Central memory CD8-positive, alpha-beta T cell (primary cell): ENCODE measurements at regions not wholly inside any gene's neighbourhood (a gene's known extent, or its start where the extent isn't known, plus 50 kb on each side); places are given as distances from the start of the nearest gene placed in this dataset.

ENCODE experiments used
- ATAC-seq: fragments of 150-1000 bp; cut with Tn5 transposase; replicated peaks from 2 replicates; pipeline ENCODE4 v1.10.0; 2022; ENCODE audit warnings: mild to moderate bottlenecking, moderate FRiP score, moderate number of reproducible peaks; ENCODE audit not compliant: poor library complexity, severe bottlenecking; ENCODE audit errors: extremely low read depth
- DNase-seq, 2 donors: peaks; one replicate each; pipeline ENCODE4 v3.0.0; 2021; ENCODE audit warnings: low spot score in 2 of 2
- H3K27ac Mint-ChIP-seq: one replicate; pipeline ENCODE4 v1.8.0; 2022; ENCODE audit warnings: low read depth, mild to moderate bottlenecking, moderate library complexity, mixed read lengths
- H3K27me3 Mint-ChIP-seq: one replicate; pipeline ENCODE4 v1.8.0; 2022; ENCODE audit warnings: mixed read lengths
- H3K36me3 Mint-ChIP-seq: one replicate; pipeline ENCODE4 v1.8.0; 2022; ENCODE audit warnings: mild to moderate bottlenecking, moderate library complexity, mixed read lengths; ENCODE audit not compliant: insufficient read depth
- H3K4me1 Mint-ChIP-seq: one replicate; pipeline ENCODE4 v1.8.0; 2022; ENCODE audit warnings: mixed read lengths
- H3K4me3 Mint-ChIP-seq: one replicate; pipeline ENCODE4 v1.8.0; 2022; ENCODE audit warnings: mild to moderate bottlenecking, moderate library complexity, mixed read lengths
- H3K9me3 Mint-ChIP-seq: one replicate; pipeline ENCODE4 v1.8.0; 2022; ENCODE audit warnings: mixed read lengths

DNA sequence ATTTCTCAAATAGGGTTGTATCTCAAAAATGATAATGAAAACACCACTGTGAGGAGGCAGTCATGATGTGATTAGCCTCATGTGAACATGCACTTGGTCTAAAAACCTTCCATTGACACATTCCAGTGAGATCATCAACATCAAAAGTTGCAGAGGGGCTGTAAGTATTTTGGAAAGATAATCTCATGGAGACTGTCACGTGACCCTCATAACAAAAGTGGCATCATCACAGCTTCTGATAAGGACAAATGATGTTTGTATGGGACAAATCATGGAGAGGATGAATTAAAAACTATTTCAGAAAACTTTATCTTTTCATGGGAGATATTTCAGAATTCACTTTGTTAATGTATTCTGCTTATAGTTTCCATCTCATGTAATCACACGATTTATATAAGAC lies 203.1 kb upstream of the NDN start:
- Mint-ChIP-seq H3K4me3 (no peak overlapping the region), H3K27ac (no peak overlapping the region)

DNA sequence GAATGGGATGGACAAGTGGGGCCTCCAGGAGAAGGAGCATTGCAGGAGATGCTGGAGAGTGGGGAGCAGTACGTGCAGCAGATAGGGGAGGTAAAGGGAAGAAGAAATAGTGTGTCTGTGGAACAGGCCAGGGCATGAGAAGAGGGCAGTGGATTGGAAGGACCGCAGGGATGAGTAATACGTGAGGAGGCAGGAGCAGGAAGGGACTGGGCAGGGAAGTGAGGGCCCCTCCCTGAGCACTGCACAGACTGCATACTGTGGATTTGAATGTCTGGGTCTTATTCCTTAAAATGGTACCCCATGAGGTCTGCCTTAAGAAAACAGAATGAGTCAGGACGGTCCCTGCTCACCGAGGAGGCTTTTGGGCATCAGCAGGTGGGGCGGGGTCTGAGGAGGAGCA lies 210.0 kb upstream of the NDN start:
- Mint-ChIP-seq H3K36me3 (no peaks in the 10 kb centered on the region), H3K9me3 (peaks cover 23% of the 10 kb centered on the region), H3K4me3 (no peak overlapping the region), H3K27ac (no peak overlapping the region), H3K27me3 (no peaks in the 10 kb centered on the region), H3K4me1 (no peaks in the 10 kb centered on the region)
- no peak for DNase-seq
- ATAC-seq, result no peak

More for the DNA sequence above, 203.1 kb upstream of the NDN start:
- no peaks in the 10 kb centered on the region for H3K27me3 Mint-ChIP-seq
- ATAC-seq, result no peak
- H3K9me3 Mint-ChIP-seq, result peaks cover 16% of the 10 kb centered on the region
- no peak for DNase-seq
- no peaks in the 10 kb centered on the region for H3K4me1 Mint-ChIP-seq
- H3K36me3 Mint-ChIP-seq, result no peaks in the 10 kb centered on the region

DNA sequence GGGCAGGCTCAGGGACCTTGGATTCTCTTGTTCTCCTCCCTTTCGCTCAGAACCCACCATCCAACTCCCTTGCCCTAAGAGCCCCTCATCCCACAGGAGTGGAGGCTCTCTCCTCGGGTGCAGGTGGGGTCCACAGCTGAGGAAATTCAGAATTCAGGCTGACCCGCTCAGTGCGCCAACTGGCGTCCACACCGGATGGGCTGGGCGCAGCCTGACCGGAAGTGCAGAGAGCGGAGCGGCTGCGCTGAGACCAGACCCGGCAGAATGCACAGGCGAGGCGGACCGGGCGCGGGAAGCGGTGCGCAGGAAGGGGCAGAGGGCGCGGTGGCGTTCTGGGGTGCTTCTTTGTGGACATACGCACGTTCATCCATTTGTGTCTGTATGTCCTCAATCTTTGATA lies 210.4 kb upstream of the NDN start:
- no peak overlapping the region for H3K4me3 Mint-ChIP-seq
- ATAC-seq, result no peak
- no peaks in the 10 kb centered on the region for H3K4me1 Mint-ChIP-seq
- H3K27me3 Mint-ChIP-seq, result no peaks in the 10 kb centered on the region
- H3K36me3 Mint-ChIP-seq, result no peaks in the 10 kb centered on the region
- H3K9me3 Mint-ChIP-seq, result peaks cover 23% of the 10 kb centered on the region
- DNase-seq, result no peak
- H3K27ac Mint-ChIP-seq, result peak overlapping the region; percentile 43

DNA sequence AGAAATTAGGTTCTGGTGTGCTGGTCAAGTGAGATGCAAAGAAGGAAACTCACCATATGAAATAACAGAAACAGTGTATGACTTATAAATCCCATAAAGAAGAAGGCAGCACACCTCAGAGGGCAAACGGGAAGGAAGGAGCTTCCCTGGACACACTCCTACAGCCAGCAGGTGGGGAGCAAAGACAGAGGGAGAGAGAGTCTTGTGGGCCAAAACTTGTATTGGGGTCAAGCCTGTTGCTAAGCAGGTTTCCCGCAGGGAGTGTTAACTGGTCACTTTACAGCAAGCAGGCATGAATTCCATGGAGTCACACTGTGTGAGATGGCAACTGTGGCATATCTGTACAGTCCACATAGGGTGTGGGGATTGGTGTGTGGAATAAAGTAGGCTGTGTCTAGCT lies 222.9 kb upstream of the NDN start:
- Mint-ChIP-seq H3K4me1 (no peaks in the 10 kb centered on the region), H3K27ac (no peak overlapping the region), H3K36me3 (peaks cover under 1% of the 10 kb centered on the region), H3K27me3 (no peaks in the 10 kb centered on the region), H3K4me3 (no peak overlapping the region), H3K9me3 (peaks cover 18% of the 10 kb centered on the region)
- DNase-seq, result no peak
- ATAC-seq, result no peak

DNA sequence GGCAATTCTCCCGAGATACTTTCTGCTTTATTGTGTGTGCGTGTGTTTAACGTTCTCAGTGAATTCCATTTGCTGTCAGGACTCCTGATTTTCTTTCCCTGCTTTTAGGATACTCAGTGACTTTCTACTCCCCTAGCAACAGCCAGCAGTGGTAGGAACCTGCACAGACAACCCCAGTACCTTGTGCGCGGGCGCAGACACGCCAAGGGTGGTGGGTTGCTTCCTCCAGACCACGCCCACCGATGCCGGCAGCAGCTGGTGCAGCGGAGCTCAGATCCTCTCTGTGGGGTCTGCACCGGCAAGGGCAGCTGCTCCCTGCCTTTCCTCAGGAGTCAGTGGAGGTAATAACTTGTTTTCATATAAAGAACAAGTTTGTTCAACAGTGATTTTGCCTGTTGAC lies 225.1 kb upstream of the NDN start:
- Mint-ChIP-seq H3K27ac (no peak overlapping the region), H3K9me3 (peaks cover 16% of the 10 kb centered on the region), H3K4me3 (no peak overlapping the region), H3K36me3 (no peaks in the 10 kb centered on the region), H3K4me1 (no peaks in the 10 kb centered on the region), H3K27me3 (no peaks in the 10 kb centered on the region)
- DNase-seq (no peak), ATAC-seq (no peak)

DNA sequence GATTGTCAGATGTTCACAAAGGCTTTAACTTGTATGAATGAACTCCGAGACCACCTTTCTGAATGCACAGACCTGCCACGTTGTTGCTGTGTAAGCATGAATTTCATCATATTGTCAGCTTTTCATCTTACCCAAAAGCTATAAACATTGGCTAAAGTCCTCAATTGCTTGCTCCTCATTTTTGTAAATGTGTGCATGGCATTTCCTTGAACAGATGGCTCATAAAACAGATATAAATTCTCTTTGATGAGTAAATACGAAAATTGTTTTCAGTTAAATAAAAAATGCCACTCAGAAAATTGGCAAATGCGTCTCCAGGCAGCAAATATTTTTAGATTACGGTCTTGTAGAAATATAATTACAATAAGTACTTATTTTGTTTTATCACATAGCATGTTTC lies 226.0 kb upstream of the NDN start:
- no peak overlapping the region for H3K4me3 Mint-ChIP-seq
- no peaks in the 10 kb centered on the region for H3K36me3 Mint-ChIP-seq
- no peak overlapping the region for H3K27ac Mint-ChIP-seq
- H3K9me3 Mint-ChIP-seq, result peaks cover 16% of the 10 kb centered on the region
- H3K27me3 Mint-ChIP-seq, result no peaks in the 10 kb centered on the region
- no peak for ATAC-seq
- DNase-seq, result no peak
- no peaks in the 10 kb centered on the region for H3K4me1 Mint-ChIP-seq

DNA sequence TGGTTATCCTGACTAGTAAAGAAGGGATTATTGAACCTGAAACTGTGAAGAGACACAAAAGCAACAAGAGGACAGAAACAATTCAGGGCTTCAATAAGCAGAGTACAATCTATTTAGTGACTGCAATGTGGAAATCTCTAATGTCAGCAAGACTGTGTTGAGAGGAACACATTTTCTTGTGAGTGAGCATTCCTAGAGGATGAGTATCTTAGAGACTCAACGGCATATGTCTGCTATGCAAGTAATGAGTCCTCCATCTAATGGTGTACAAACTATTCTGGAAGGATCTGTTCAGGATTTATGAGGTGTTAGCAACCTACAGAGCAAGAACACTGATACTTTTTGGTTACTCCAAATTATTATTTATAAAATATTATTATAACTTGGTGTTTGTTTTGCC lies 226.5 kb upstream of the NDN start:
- H3K4me3 Mint-ChIP-seq, result no peak overlapping the region
- no peaks in the 10 kb centered on the region for H3K36me3 Mint-ChIP-seq
- H3K27ac Mint-ChIP-seq, result no peak overlapping the region
- no peak for DNase-seq
- ATAC-seq, result no peak
- H3K9me3 Mint-ChIP-seq, result peaks cover 16% of the 10 kb centered on the region
- no peaks in the 10 kb centered on the region for H3K27me3 Mint-ChIP-seq
- no peaks in the 10 kb centered on the region for H3K4me1 Mint-ChIP-seq

DNA sequence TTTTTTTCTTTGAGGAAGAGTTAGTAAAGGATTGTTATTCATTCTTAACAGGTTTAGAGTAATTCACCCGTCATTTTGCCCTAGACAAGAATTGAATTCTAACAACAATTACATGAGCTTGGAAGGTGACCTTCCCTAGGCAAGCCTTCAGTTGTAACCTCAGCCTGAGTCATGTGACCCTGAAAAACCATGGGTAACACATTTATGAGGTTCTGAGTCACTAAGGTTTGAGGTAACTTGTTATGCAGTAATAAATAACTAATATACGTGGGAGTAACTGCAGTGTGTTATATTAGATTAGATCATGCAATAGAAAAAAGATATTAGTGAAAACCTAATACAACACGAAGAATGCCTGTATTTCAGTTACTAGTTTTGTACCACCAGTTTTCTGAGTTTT lies 237.6 kb upstream of the NDN start:
- Mint-ChIP-seq H3K36me3 (no peaks in the 10 kb centered on the region), H3K27me3 (no peaks in the 10 kb centered on the region), H3K4me3 (no peak overlapping the region), H3K27ac (no peak overlapping the region), H3K4me1 (no peaks in the 10 kb centered on the region), H3K9me3 (peaks cover 3% of the 10 kb centered on the region)
- DNase-seq (no peak), ATAC-seq (no peak)

DNA sequence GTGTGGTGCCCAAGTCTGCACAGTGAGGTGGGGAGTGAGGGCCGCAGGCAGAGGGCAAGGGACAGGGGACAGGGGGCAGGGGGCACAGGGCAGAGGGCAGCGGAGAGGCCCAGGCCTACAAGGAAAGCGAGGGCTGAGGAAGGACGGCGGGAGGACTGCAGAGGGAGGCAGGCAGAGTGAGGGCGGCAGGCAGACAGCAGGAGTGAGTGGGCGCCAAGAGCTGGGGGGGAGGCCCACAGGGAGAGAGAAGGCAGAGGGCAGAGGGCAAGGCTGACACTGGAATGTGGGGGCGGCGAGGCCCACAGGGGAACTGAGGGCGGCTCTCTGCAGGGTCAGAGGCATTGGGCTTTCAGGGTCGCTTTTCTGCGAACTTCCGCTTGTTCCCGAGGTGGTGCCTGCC lies 267.8 kb upstream of the NDN start:
- Mint-ChIP-seq H3K4me1 (no peaks in the 10 kb centered on the region), H3K9me3 (peaks cover 8% of the 10 kb centered on the region), H3K27ac (no peak overlapping the region), H3K27me3 (no peaks in the 10 kb centered on the region), H3K4me3 (no peak overlapping the region), H3K36me3 (no peaks in the 10 kb centered on the region)
- DNase-seq (no peak), ATAC-seq (no peak)

DNA sequence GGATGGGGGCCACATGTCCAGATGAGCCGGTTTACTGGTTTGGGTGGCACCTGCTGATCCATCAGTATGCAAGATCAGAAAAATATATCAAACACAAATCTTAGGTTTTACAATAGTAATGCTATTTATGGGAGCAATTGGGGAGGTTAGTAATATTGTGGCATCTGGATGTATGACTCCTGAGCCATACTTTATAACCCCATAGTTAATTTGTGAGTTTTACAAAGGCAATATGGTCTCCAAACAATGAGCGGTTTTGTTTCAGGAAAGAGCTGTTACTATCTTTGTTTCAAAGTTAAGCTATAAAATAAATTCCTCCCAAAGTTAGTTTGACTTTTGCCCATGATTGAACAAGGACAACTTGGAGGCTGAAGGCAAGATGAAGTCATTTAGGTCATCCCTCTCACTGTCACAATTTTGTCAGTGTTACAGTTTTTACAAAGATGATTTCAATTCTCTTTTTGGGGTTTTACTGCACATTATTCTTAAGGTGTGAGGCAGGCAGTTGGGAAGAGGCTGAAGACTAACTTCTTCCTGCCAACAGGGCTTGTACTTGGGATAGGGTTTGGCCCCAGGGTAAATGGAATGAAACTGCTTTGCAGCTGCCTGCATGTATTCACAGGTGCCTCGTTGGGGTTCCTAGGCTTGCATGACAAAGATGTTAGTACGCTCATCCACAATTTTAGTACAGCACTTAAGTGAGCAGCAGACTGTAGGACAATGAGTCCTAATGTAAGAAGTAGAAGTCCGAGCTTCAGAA lies 296.6 kb upstream of the NDN start:
- no peak for DNase-seq
- no peak overlapping the region for H3K4me3 Mint-ChIP-seq
- no peaks in the 10 kb centered on the region for H3K27me3 Mint-ChIP-seq
- no peak for ATAC-seq
- no peak overlapping the region for H3K27ac Mint-ChIP-seq
- H3K36me3 Mint-ChIP-seq, result no peaks in the 10 kb centered on the region
- H3K9me3 Mint-ChIP-seq, result peaks cover 6% of the 10 kb centered on the region
- no peaks in the 10 kb centered on the region for H3K4me1 Mint-ChIP-seq

DNA sequence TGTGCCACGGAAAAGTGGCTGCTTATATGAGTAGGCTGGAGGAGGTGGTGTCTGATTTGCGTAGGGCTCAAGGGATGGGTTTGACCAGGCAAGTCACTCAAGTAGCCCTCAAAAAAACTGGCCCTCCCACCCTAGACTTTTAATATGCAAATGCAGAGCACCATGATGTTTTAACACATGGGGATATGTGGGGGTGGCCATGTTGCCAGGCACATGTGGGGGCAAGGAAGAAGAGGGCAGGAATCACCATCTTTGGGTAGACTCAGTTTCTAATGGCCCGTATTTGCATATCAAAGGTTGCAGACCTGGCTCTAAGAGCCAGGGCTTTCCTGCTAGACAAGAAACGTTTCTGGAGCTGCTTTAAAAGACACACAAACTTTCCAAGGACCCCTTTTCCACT lies 307.2 kb upstream of the NDN start:
- no peak for ATAC-seq
- no peaks in the 10 kb centered on the region for H3K4me1 Mint-ChIP-seq

DNA sequence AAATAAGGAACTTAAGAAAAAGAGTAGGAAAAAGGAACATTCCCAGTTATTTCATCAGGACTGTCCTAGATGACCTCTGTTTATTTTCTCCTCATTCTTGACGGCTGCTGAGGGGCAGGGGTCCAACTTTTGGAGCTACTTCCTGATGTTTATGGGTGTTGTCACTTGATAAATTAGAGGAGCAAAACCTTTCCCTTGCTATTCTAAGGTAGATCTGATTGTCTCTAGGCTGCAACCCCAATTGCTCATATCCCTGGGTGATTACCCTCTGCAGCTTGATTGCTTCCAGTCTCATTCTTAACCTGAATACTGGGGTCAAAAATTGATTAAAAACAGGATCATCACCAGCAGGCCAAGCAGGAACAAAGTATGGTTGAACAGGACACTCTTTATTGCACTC lies 311.0 kb upstream of the NDN start:
- ATAC-seq (no peak), DNase-seq (no peak)
- H3K36me3 Mint-ChIP-seq, result no peaks in the 10 kb centered on the region
- peaks cover 17% of the 10 kb centered on the region for H3K9me3 Mint-ChIP-seq
- no peaks in the 10 kb centered on the region for H3K4me1 Mint-ChIP-seq
- H3K27me3 Mint-ChIP-seq, result no peaks in the 10 kb centered on the region
- H3K27ac Mint-ChIP-seq, result no peak overlapping the region
- no peak overlapping the region for H3K4me3 Mint-ChIP-seq

More for the DNA sequence above, 307.2 kb upstream of the NDN start:
- no peak overlapping the region for H3K4me3 Mint-ChIP-seq
- no peaks in the 10 kb centered on the region for H3K27me3 Mint-ChIP-seq
- H3K36me3 Mint-ChIP-seq, result no peaks in the 10 kb centered on the region
- DNase-seq, result no peak
- no peak overlapping the region for H3K27ac Mint-ChIP-seq
- peaks cover 17% of the 10 kb centered on the region for H3K9me3 Mint-ChIP-seq

DNA sequence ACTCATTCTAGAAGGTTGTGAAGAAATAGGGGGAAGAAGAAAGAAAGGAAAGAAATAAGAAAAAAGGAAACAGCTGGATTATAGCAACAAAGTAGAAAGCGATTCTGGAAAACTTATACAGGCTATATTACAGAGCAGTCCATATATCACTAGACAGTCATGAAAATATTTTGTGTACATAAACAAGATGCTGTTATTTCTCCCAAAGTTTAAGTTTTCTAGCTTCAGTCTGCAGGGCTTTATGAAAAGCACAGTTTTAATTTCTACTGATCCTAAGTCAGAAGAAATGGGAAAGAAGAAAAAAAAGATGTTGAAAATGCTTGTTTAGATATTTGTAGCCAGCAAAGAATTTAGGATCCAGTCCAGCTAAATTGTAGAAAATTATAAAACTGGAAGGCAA lies 321.4 kb upstream of the NDN start:
- no peak for DNase-seq
- ATAC-seq, result no peak
- H3K9me3 Mint-ChIP-seq, result peaks cover 21% of the 10 kb centered on the region
- H3K4me3 Mint-ChIP-seq, result no peak overlapping the region
- no peaks in the 10 kb centered on the region for H3K4me1 Mint-ChIP-seq
- no peaks in the 10 kb centered on the region for H3K36me3 Mint-ChIP-seq
- no peak overlapping the region for H3K27ac Mint-ChIP-seq
- no peaks in the 10 kb centered on the region for H3K27me3 Mint-ChIP-seq
